ENCODE measurements at regions not wholly inside any gene's neighbourhood (a gene's known extent, or its start where the extent isn't known, plus 50 kb on each side); places are given as distances from the start of the nearest gene placed in this dataset.

DNA sequence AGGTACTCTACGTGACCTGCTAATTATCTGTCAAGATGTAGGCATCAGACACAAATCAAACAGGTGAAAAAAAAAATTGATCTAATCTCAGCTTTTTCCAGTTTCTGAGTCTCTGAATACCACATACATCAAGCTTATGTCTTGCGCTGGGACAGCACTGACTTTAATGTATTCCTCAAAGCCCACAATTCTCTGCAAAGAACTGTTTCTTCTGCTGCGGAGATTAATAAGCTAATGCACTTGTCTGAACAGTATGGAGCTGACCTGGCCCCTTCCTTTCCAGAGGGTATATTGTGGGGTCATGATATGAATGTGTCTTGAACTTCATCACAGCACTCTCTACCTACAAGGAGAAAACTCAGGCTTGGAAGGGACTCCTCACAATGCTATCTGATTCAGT is 87.8 kb downstream of the FOXB1 start:
- H4K8ac ChIP-seq (replicated peaks; ENCODE audit: insufficient read length, low read depth, low read length) = no peak overlapping the region
- H3K14ac ChIP-seq (ENCODE audit: insufficient read depth, low read length) = no peak overlapping the region
- no peak for DNase-seq
- no peak overlapping the region for H3K56ac ChIP-seq (ENCODE audit: insufficient read length, low read depth, low read length)
- no peak overlapping the region for H3K4me2 ChIP-seq (ENCODE audit: insufficient read depth, insufficient read length, low read length)
- no peaks in the 10 kb centered on the region for H3K79me1 ChIP-seq (ENCODE audit: insufficient read depth, low read depth, low read length, poor library complexity, severe bottlenecking)
- Mint-ChIP-seq H3K9me3 (peaks cover 6 to 7% of the 10 kb centered on the region in 2 experiments; a peak in 4 of 5 replicates), H3K27ac (no peak overlapping the region), H3K4me3 (no peak overlapping the region), H3K36me3 (ENCODE audit: insufficient read depth in 1 of 3, low read depth in 3 of 3) (peaks cover 3 to 7% (median 5%) of the 10 kb centered on the region in 3 experiments), H3K27me3 (ENCODE audit: low read depth) (peaks cover 7% of the 10 kb centered on the region; the same call in 1 of the 2 replicates), H3K4me1 (peaks cover 20% of the 10 kb centered on the region in 2 experiments)
- TF ChIP-seq, protein P1, sequence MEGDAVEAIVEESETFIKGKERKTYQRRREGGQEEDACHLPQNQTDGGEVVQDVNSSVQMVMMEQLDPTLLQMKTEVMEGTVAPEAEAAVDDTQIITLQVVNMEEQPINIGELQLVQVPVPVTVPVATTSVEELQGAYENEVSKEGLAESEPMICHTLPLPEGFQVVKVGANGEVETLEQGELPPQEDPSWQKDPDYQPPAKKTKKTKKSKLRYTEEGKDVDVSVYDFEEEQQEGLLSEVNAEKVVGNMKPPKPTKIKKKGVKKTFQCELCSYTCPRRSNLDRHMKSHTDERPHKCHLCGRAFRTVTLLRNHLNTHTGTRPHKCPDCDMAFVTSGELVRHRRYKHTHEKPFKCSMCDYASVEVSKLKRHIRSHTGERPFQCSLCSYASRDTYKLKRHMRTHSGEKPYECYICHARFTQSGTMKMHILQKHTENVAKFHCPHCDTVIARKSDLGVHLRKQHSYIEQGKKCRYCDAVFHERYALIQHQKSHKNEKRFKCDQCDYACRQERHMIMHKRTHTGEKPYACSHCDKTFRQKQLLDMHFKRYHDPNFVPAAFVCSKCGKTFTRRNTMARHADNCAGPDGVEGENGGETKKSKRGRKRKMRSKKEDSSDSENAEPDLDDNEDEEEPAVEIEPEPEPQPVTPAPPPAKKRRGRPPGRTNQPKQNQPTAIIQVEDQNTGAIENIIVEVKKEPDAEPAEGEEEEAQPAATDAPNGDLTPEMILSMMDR (conservative IDR thresholded peaks at IDR 0.05) = no peak
- H2BK12ac ChIP-seq (ENCODE audit: insufficient read length, low read depth, low read length) = no peak overlapping the region
- H3T11ph ChIP-seq (ENCODE audit: low read length) = no peak overlapping the region
- H2BK120ac ChIP-seq (ENCODE audit: low read depth, low read length, poor library complexity, severe bottlenecking) = no peak overlapping the region
- peaks cover 2% of the 10 kb centered on the region; the same call in 1 of the 2 replicates for H3K27me3 ChIP-seq (ENCODE audit: insufficient read depth, low read length)
- H3K4ac ChIP-seq (ENCODE audit: low read depth, low read length) = no peak overlapping the region
- no peak overlapping the region for H3K27ac ChIP-seq (ENCODE audit: insufficient read length, low read depth, low read length)
- H3K9ac ChIP-seq (ENCODE audit: extremely low read depth, insufficient read length, low read length) = no peak overlapping the region
- H3K9me3 ChIP-seq (ENCODE audit: control insufficient read depth, low read depth, low read length) = no peaks in the 10 kb centered on the region
- no peak overlapping the region for H4K91ac ChIP-seq (ENCODE audit: insufficient read length, low read depth, low read length)
- no peak overlapping the region for H3K18ac ChIP-seq (ENCODE audit: insufficient read length, low read depth, low read length)
- H3K4me1 ChIP-seq (ENCODE audit: insufficient read depth, low read length) = peaks cover 3% of the 10 kb centered on the region; the same call in 1 of the 2 replicates
- H4K20me1 ChIP-seq (ENCODE audit: control insufficient read depth, insufficient read depth, insufficient read length) = no peaks in the 10 kb centered on the region
- no CpG with 5 or more reads among the region's 3 CpGs for WGBS (ENCODE audit: extremely low coverage, insufficient read length, low lambda C conversion rate)
- no peak overlapping the region for H2BK15ac ChIP-seq (ENCODE audit: low read depth, low read length)
- H2BK20ac ChIP-seq (ENCODE audit: low read depth, low read length, poor library complexity, severe bottlenecking) = no peak overlapping the region
- no peak overlapping the region for H2AFZ ChIP-seq (ENCODE audit: low read length)
- no peak overlapping the region for H2BK5ac ChIP-seq (ENCODE audit: insufficient read length, low read length)
- no peak overlapping the region for H3K23ac ChIP-seq (ENCODE audit: insufficient read length, low read depth, low read length)
- H2AK5ac ChIP-seq (ENCODE audit: insufficient read length, low read length) = no peak overlapping the region
- H4K5ac ChIP-seq (ENCODE audit: insufficient read length, low read depth, low read length) = no peak overlapping the region
- H3K79me2 ChIP-seq (ENCODE audit: insufficient read depth, low read length) = no peaks in the 10 kb centered on the region
- H3K23me2 ChIP-seq (ENCODE audit: insufficient read length, low read depth, low read length, poor library complexity, severe bottlenecking) = no peaks in the 10 kb centered on the region

Measured in H9 (cell line).